IPS-18c (cell line): ENCODE measurements at regions not wholly inside any gene's neighbourhood (a gene's known extent, or its start where the extent isn't known, plus 50 kb on each side); places are given as distances from the start of the nearest gene placed in this dataset.
"Not testable (repeated sequence)": the region's sequence is repeated elsewhere in the genome, so short reads cannot be mapped to it uniquely, and the experiment has no call there.

ENCODE experiments used
- H3K4me3 ChIP-seq: 2 replicates; pipeline ENCODE4 v1.7.0; 2013; ENCODE audit warnings: low read depth, mild to moderate bottlenecking, low read length, moderate library complexity; ENCODE audit not compliant: insufficient read depth
- H3K9me3 ChIP-seq: one replicate; pipeline ENCODE4 v1.6.1; 2013; ENCODE audit warnings: mild to moderate bottlenecking, low read length, moderate library complexity; ENCODE audit not compliant: control insufficient read depth, insufficient read depth

GRCh38 chr12:3405821-3406220 is 85.2 kb upstream of the PRMT8 start:
- peaks cover 3% of the 10 kb centered on the region for H3K9me3 ChIP-seq
- H3K4me3 ChIP-seq, result no peak overlapping the region

- H3K9me3 ChIP-seq, result peaks cover 3% of the 10 kb centered on the region
- no peak overlapping the region for H3K4me3 ChIP-seq
These were observed 83.3 kb upstream of the PRMT8 start for GRCh38 chr12:3407723-3408122.

- Histone ChIP-seq H3K9me3 (peaks cover 6% of the 10 kb centered on the region), H3K4me3 (no peak overlapping the region)
These were observed 81.3 kb upstream of the PRMT8 start for GRCh38 chr12:3409662-3410061.

- H3K4me3 ChIP-seq, result no peak overlapping the region
- H3K9me3 ChIP-seq, result peaks cover 5% of the 10 kb centered on the region
These were observed 74.8 kb upstream of the PRMT8 start for GRCh38 chr12:3416159-3416558.

GRCh38 chr12:3416670-3417069 is 74.3 kb upstream of the PRMT8 start:
- Histone ChIP-seq H3K9me3 (peaks cover 5% of the 10 kb centered on the region), H3K4me3 (no peak overlapping the region)

GRCh38 chr12:3417113-3417512 is 73.9 kb upstream of the PRMT8 start:
- no peak overlapping the region for H3K4me3 ChIP-seq
- peaks cover 5% of the 10 kb centered on the region for H3K9me3 ChIP-seq

GRCh38 chr12:3417937-3418462 is 73.0 kb upstream of the PRMT8 start:
- Histone ChIP-seq H3K4me3 (no peak overlapping the region), H3K9me3 (peaks cover 5% of the 10 kb centered on the region)

- peaks cover 3% of the 10 kb centered on the region for H3K9me3 ChIP-seq
- no peak overlapping the region for H3K4me3 ChIP-seq
These were observed 72.2 kb upstream of the PRMT8 start for GRCh38 chr12:3418609-3419390.

- H3K9me3 ChIP-seq, result peaks cover 4% of the 10 kb centered on the region
- no peak overlapping the region for H3K4me3 ChIP-seq
These were observed 71.4 kb upstream of the PRMT8 start for GRCh38 chr12:3419558-3419957.

- peaks cover 4% of the 10 kb centered on the region for H3K9me3 ChIP-seq
These were observed 70.3 kb upstream of the PRMT8 start for GRCh38 chr12:3420693-3421092.

GRCh38 chr12:3421191-3421978 is 69.6 kb upstream of the PRMT8 start:
- peaks cover 3% of the 10 kb centered on the region for H3K9me3 ChIP-seq

More at GRCh38 chr12:3420693-3421092, 70.3 kb upstream of the PRMT8 start:
- no peak overlapping the region for H3K4me3 ChIP-seq

GRCh38 chr12:3424796-3425195 is 66.2 kb upstream of the PRMT8 start:
- H3K9me3 ChIP-seq, H3K4me3 ChIP-seq: not testable (repeated sequence)

More at GRCh38 chr12:3421191-3421978, 69.6 kb upstream of the PRMT8 start:
- H3K4me3 ChIP-seq, result no peak overlapping the region

GRCh38 chr12:3427956-3428355 is 63.0 kb upstream of the PRMT8 start:
- Histone ChIP-seq H3K9me3 (peaks cover 2% of the 10 kb centered on the region), H3K4me3 (no peak overlapping the region)

GRCh38 chr12:3428631-3429030 is 62.4 kb upstream of the PRMT8 start:
- Histone ChIP-seq H3K9me3 (peaks cover 2% of the 10 kb centered on the region), H3K4me3 (no peak overlapping the region)

GRCh38 chr12:3429523-3429922 is 61.5 kb upstream of the PRMT8 start:
- H3K9me3 ChIP-seq, H3K4me3 ChIP-seq: not testable (repeated sequence)

- H3K9me3 ChIP-seq, result no peaks in the 10 kb centered on the region
- no peak overlapping the region for H3K4me3 ChIP-seq
These were observed 59.3 kb upstream of the PRMT8 start for GRCh38 chr12:3431686-3432085.

GRCh38 chr12:3432176-3432742 is 58.7 kb upstream of the PRMT8 start:
- Histone ChIP-seq H3K4me3 (no peak overlapping the region), H3K9me3 (no peaks in the 10 kb centered on the region)

GRCh38 chr12:3432868-3433267 is 58.1 kb upstream of the PRMT8 start:
- H3K4me3 ChIP-seq, result no peak overlapping the region

More at GRCh38 chr12:3432868-3433267, 58.1 kb upstream of the PRMT8 start:
- no peaks in the 10 kb centered on the region for H3K9me3 ChIP-seq
